Panc1 (cell line): ENCODE measurements at regions not wholly inside any gene's neighbourhood (a gene's known extent, or its start where the extent isn't known, plus 50 kb on each side); places are given as distances from the start of the nearest gene placed in this dataset.

Experiments used
- ATAC-seq: fragments of 200-7000 bp; cut with Tn5 transposase; 2 replicates; pipeline ENCODE4 v1.9.1; 2020; ENCODE audit warnings: mild to moderate bottlenecking, moderate library complexity
- BruUV-seq: library from RNA; stranded (reverse); fragments of 400-500 nt; replicated peaks from 2 replicates; lab custom pipeline; 2021; lab: Mats Ljungman, UMichigan
- CTCF ChIA-PET: fragments of 300-600 bp; sonication (Branson Sonifier 250); formaldehyde crosslinking; loops from one replicate; lab custom pipeline; 2022; ENCODE audit warnings: antibody characterized with exemption; lab: Charles Lee
- POLR2A ChIA-PET: fragments of 300-600 bp; sonication (Branson Sonifier 250); formaldehyde crosslinking; loops from one replicate; lab custom pipeline; 2022; ENCODE audit warnings: antibody characterized with exemption; lab: Charles Lee
- DNase-seq: peaks from one replicate; pipeline ENCODE4 v3.0.0-alpha.2; 2010; ENCODE audit warnings: low read depth, low spot score
- H3K27ac ChIP-seq: 2 replicates; pipeline ENCODE4 v1.5.1; 2011; ENCODE audit warnings: mild to moderate bottlenecking, low read length, inconsistent platforms
- H3K27me3 ChIP-seq: fragments of 200-500 bp; sonication (Bioruptor generic); 2 replicates; pipeline ENCODE4 v1.6.0; 2014; ENCODE audit warnings: low read length, inconsistent platforms; ENCODE audit not compliant: control insufficient read depth, insufficient read depth
- H3K36me3 ChIP-seq: fragments of 200-500 bp; sonication (Bioruptor generic); 2 replicates; pipeline ENCODE4 v1.5.1; 2014; ENCODE audit warnings: inconsistent platforms, mild to moderate bottlenecking, low read length, moderate library complexity; ENCODE audit not compliant: control insufficient read depth, insufficient read depth
- H3K4me1 ChIP-seq: 2 replicates; pipeline ENCODE4 v1.5.1; 2011; ENCODE audit warnings: inconsistent platforms, mild to moderate bottlenecking, low read length, moderate library complexity; ENCODE audit not compliant: control insufficient read depth, insufficient read depth
- H3K4me3 ChIP-seq, 2 experiments: 2 replicates each; pipeline ENCODE4 v1.5.1; 2011 to 2012; ENCODE audit warnings: low read depth in 2 of 2, low read length in 2 of 2, mild to moderate bottlenecking in 2 of 2, inconsistent platforms in 1 of 2, moderate library complexity in 1 of 2
- H3K9me3 ChIP-seq: fragments of 200-500 bp; sonication (Bioruptor generic); 2 replicates; pipeline ENCODE4 v1.5.1; 2014; ENCODE audit warnings: low read depth, mild to moderate bottlenecking, inconsistent platforms, low read length, moderate library complexity; ENCODE audit not compliant: control insufficient read depth, insufficient read depth
- POLR2AphosphoS5 ChIP-seq: IDR thresholded peaks from 2 replicates; pipeline ENCODE4 v1.6.1; 2012; ENCODE audit warnings: mild to moderate bottlenecking, low read depth, low read length, moderate library complexity
- SIN3A ChIP-seq: IDR thresholded peaks from 2 replicates; pipeline ENCODE4 v1.6.1; 2012; ENCODE audit warnings: low read depth, mild to moderate bottlenecking, low read length, moderate library complexity, borderline replicate concordance; ENCODE audit not compliant: insufficient read depth
- TCF7L2 ChIP-seq: IDR thresholded peaks from 2 replicates; pipeline ENCODE4 v1.6.1; 2011; ENCODE audit warnings: mild to moderate bottlenecking, low read depth, low read length, inconsistent platforms
- in situ Hi-C: cut with HindIII; loops from 2 replicates; pipeline ENCODE4 v1.10.0; 2016; ENCODE audit warnings: low sequenced_read_pairs, low pct_unique_long_range_greater_than_20kb
- intact Hi-C: fragments of 100-400 bp; cut with micrococcal nuclease; formaldehyde crosslinking; loops from one replicate; pipeline ENCODE4 v1.10.0; 2022; ENCODE audit not compliant: unreplicated experiment
- TF ChIP-seq, protein P1 (sequence below), 2 experiments: IDR thresholded peaks; 2 replicates each; pipeline ENCODE4 v1.6.1; 2011 to 2012; ENCODE audit warnings: low read depth in 2 of 2, control low read depth in 1 of 2, low read length in 1 of 2, mild to moderate bottlenecking in 1 of 2, moderate library complexity in 1 of 2; ENCODE audit not compliant: insufficient read depth in 1 of 2
- TF ChIP-seq, protein P2 (sequence below): fragments of 450-650 bp; IDR thresholded peaks from 2 replicates; pipeline ENCODE4 v1.5.1; 2017; ENCODE audit warnings: mild to moderate bottlenecking

DNA sequence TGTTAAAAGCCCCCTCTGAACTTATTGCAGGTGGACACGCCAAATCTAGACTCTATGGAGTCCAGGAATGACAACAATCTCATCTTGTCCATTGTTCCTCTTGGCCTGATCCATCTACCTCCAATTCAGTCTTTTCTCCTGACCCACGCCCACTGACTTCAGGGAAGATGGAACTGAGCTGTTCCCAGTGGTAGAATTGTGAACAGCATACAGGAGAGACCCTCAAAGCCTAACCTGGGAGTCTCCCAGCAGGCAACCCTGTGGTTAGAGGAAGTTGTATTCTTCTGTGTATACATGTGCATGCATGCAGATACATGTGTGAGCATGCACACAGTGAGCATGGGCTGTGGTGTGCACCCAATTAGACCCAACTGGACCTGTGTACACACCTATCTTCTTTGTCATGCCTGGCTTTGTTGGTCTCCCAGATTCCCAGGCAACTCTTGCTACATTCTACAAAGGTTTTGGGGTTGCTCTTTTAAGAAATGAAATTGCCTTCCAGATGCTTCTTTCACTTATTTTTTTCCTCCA lies 286.0 kb downstream of the ZSWIM6 start:
- ChIA-PET CTCF (no interaction called here), POLR2A (no interaction called here)
- Histone ChIP-seq H3K27me3 (no peaks in the 10 kb centered on the region; the same call in 1 of the 2 replicates), H3K9me3 (no peaks in the 10 kb centered on the region), H3K27ac (no peak overlapping the region), H3K4me3 (no peak overlapping the region), H3K4me1 (no peaks in the 10 kb centered on the region), H3K36me3 (no peaks in the 10 kb centered on the region)
- in situ Hi-C loops (no loop called here), intact Hi-C loops (no loop called here)
- no peak for DNase-seq
- TF ChIP-seq POLR2AphosphoS5: no peak
- TF ChIP-seq, protein P1, sequence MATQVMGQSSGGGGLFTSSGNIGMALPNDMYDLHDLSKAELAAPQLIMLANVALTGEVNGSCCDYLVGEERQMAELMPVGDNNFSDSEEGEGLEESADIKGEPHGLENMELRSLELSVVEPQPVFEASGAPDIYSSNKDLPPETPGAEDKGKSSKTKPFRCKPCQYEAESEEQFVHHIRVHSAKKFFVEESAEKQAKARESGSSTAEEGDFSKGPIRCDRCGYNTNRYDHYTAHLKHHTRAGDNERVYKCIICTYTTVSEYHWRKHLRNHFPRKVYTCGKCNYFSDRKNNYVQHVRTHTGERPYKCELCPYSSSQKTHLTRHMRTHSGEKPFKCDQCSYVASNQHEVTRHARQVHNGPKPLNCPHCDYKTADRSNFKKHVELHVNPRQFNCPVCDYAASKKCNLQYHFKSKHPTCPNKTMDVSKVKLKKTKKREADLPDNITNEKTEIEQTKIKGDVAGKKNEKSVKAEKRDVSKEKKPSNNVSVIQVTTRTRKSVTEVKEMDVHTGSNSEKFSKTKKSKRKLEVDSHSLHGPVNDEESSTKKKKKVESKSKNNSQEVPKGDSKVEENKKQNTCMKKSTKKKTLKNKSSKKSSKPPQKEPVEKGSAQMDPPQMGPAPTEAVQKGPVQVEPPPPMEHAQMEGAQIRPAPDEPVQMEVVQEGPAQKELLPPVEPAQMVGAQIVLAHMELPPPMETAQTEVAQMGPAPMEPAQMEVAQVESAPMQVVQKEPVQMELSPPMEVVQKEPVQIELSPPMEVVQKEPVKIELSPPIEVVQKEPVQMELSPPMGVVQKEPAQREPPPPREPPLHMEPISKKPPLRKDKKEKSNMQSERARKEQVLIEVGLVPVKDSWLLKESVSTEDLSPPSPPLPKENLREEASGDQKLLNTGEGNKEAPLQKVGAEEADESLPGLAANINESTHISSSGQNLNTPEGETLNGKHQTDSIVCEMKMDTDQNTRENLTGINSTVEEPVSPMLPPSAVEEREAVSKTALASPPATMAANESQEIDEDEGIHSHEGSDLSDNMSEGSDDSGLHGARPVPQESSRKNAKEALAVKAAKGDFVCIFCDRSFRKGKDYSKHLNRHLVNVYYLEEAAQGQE (IDR thresholded peaks at IDR 0.05; ENCODE audit: insufficient read depth in 1 of 2, low read depth in 2 of 2, low read length in 1 of 2): no peak
- TF ChIP-seq SIN3A: no peak
- TF ChIP-seq, protein P2, sequence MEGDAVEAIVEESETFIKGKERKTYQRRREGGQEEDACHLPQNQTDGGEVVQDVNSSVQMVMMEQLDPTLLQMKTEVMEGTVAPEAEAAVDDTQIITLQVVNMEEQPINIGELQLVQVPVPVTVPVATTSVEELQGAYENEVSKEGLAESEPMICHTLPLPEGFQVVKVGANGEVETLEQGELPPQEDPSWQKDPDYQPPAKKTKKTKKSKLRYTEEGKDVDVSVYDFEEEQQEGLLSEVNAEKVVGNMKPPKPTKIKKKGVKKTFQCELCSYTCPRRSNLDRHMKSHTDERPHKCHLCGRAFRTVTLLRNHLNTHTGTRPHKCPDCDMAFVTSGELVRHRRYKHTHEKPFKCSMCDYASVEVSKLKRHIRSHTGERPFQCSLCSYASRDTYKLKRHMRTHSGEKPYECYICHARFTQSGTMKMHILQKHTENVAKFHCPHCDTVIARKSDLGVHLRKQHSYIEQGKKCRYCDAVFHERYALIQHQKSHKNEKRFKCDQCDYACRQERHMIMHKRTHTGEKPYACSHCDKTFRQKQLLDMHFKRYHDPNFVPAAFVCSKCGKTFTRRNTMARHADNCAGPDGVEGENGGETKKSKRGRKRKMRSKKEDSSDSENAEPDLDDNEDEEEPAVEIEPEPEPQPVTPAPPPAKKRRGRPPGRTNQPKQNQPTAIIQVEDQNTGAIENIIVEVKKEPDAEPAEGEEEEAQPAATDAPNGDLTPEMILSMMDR: no peak
- TF ChIP-seq TCF7L2: no peak
- no TSS peak for BruUV-seq
- no peak for ATAC-seq

GRCh38 chr5:61618577-61618976 lies 286.5 kb downstream of the ZSWIM6 start:
- POLR2A ChIA-PET: no interaction called here
- no peaks in the 10 kb centered on the region for H3K4me1 ChIP-seq
- BruUV-seq: no TSS peak

More at GRCh38 chr5:61618577-61618976, 286.5 kb downstream of the ZSWIM6 start:
- ATAC-seq (no peak), DNase-seq (no peak)
- intact Hi-C loops (no loop called here), in situ Hi-C loops (no loop called here)
- H3K4me3 ChIP-seq: no peak overlapping the region
- no peaks in the 10 kb centered on the region for H3K9me3 ChIP-seq
- TF ChIP-seq TCF7L2 (no peak), POLR2AphosphoS5 (no peak), SIN3A (no peak)
- TF ChIP-seq, protein P1 (IDR thresholded peaks at IDR 0.05; ENCODE audit: insufficient read depth in 1 of 2, low read depth in 2 of 2, low read length in 1 of 2): no peak
- TF ChIP-seq, protein P2: no peak
- H3K36me3 ChIP-seq: no peaks in the 10 kb centered on the region
- CTCF ChIA-PET: no interaction called here
- no peaks in the 10 kb centered on the region; the same call in 1 of the 2 replicates for H3K27me3 ChIP-seq
- H3K27ac ChIP-seq: no peak overlapping the region
